HG03565 (cell line): ENCODE measurements at regions not wholly inside any gene's neighbourhood (a gene's known extent, or its start where the extent isn't known, plus 50 kb on each side); places are given as distances from the start of the nearest gene placed in this dataset.
A peak's percentile ranks its signal among the peaks of the same experiment; 100 is the strongest.
"Not testable (repeated sequence)": the region's sequence is repeated elsewhere in the genome, so short reads cannot be mapped to it uniquely, and the experiment has no call there.

Experiments
- ATAC-seq: cut with Tn5 transposase; IDR thresholded peaks from one replicate; pipeline ENCODE4 v1.9.1; 2021; ENCODE audit warnings: mild to moderate bottlenecking, moderate library complexity; ENCODE audit not compliant: unreplicated experiment

- no peak for ATAC-seq
These were observed 87.7 kb downstream of the IYD start for GRCh38 chr6:150456466-150456865.

GRCh38 chr6:150456902-150457643 is 88.3 kb downstream of the IYD start:
- ATAC-seq: no peak

- no peak for ATAC-seq
These were observed 89.8 kb downstream of the IYD start for GRCh38 chr6:150458579-150458978.

GRCh38 chr6:150463852-150464251 is 95.0 kb downstream of the IYD start:
- no peak for ATAC-seq

DNA sequence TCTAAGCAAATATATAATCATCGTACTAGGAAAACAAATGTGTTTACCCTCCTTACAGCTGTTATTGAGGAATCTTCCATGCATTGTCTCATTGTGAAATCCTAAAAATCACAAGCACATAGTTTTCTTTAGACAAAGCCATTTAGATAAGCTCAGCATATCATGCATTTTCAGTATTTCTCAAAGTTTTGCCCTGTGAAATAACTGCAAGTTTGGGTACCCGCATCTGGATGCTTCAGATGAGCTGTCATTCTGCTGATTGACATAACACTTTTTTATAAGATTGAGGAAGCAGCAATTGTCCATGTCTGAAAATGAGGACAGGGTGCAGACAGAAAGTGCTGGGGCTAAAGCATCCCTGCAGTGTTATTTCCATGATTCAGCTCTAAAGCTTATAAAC is 96.2 kb downstream of the IYD start:
- ATAC-seq: no peak

GRCh38 chr6:150465610-150466009 is 96.8 kb downstream of the IYD start:
- ATAC-seq: no peak

GRCh38 chr6:150466196-150466595 is 97.4 kb downstream of the IYD start:
- no peak for ATAC-seq

- no peak for ATAC-seq
These were observed 101.3 kb downstream of the IYD start for GRCh38 chr6:150470131-150470530.

DNA sequence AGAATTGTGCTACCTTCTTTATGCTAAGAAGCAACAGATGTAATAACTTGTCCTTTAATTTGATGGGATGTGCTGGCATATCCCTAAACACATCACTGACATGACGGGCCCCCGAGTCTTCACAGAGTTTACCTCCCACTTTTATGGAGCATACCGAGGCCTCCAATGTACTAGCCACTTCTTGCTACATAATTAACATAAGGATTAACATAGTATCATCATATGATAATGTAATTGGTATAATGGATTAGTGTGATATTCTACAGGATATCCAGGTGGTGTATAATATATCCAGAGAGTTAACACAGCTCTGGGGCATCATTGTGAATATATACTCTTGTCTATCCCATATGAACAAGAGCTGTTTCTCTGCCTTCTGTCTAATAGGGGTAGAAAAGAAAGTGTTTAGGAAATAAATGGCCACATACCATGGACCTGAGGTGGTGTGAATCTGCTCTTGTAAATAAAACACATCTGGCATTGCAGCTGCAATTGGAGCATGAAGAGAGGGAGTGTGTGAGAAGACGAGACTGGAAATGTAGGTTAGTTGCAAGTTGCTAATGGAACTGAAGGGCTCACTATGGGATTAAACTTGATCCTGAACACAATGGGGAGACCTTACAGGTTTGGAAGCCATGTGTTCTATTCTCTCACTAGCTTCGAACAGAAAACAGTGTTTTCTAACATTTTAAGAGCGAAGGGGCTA is 102.3 kb downstream of the IYD start:
- no peak for ATAC-seq

GRCh38 chr6:150478656-150479545 is 110.1 kb downstream of the IYD start:
- ATAC-seq: no peak

DNA sequence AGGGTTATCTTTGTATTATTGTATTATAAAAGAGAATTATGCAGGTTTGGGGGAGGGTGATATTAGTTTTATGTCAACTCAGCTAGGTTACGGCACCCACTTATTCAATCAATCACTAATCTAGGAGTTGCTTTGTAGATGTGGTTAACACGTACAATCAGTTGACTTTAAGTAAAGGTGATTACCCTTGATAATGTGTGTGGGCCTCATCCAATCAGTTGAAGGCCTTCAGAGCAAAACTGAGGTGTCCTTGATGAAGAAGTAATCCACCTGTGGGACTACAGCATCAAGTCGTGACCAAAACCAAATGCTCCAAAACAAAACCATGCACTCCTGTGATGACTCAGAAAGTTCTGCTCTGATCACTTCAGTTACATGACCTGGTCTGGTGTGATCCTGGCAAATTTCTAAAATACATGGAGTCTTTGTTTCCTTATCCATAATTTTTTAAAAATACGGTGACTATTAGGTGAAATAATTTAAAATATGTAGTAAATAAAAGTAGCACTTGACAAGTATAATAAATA is 114.1 kb downstream of the IYD start:
- ATAC-seq: no peak

DNA sequence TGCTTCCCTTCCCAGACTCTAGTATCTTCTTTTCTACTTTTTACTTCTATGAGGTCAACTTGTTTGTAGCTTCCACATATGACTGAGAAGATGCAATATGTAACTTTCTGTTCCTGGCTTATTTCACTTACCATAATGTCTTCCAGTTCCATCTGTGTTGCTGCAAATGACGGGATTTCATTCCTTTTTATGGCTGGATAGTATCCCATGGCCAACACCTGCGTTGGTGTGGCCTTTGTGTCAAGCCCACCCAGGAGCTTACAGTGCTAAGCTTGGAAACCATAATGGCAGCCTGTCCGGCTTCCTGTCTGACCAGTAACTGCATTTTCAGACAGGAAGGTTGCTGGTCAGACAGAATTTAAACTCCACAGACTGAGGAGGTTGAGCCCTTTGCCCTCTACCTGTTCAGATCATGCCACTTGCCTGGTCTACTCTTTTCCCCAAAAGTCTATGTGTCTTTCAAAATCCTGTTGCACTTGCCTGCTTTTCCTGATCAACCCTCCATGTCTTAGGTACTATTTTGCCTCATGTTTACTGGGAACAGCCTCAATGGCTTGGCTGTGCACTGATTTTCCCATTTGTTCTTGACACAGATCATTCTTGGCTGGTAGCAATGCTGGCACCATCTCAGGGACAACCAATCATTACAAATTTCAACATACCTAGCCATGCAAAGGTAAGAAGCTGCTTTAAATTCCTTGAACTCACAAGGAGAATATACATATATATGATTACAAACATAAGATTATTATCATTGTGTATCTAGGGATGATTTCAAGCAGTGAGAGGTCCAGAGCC is 114.3 kb upstream of the PLEKHG1 start:
- ATAC-seq: no peak

- ATAC-seq: no peak
These were observed 113.6 kb upstream of the PLEKHG1 start for GRCh38 chr6:150486048-150486447.

GRCh38 chr6:150490586-150490985 is 109.1 kb upstream of the PLEKHG1 start:
- no peak for ATAC-seq

DNA sequence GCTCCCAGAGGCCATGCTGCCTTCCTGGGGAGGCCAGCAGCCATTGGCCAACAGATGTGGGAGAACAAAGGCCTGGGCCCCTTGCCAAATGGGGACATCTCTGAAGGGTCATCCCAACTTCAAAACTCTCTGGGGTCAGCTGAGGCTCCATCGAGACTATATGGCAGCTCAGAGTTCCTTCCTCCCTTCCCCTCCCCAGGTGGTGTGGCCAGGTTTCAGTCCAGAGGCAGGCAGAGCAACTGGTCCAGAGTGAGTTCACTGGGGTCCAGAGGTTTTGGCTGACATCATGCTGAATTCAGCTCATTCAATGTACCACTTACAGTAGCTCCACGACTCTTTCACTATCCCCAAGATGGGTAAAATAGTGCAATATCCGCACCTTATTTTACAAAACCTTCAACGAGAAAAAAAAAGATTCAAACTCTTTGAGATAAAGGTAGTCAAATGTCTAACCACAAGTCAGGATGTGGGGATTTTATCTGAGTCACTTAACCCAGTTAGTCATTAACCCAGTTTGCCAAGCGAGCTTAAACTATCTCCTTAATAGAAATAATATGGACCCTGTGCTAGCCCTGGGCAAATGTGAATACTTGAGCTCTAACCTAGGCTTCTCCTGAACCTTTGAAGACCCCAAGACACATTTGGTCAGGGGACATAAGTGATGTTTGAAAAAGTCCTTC is 108.4 kb upstream of the PLEKHG1 start:
- peak; percentile 83 for ATAC-seq

- no peak for ATAC-seq
These were observed 107.9 kb upstream of the PLEKHG1 start for GRCh38 chr6:150491811-150492172.

DNA sequence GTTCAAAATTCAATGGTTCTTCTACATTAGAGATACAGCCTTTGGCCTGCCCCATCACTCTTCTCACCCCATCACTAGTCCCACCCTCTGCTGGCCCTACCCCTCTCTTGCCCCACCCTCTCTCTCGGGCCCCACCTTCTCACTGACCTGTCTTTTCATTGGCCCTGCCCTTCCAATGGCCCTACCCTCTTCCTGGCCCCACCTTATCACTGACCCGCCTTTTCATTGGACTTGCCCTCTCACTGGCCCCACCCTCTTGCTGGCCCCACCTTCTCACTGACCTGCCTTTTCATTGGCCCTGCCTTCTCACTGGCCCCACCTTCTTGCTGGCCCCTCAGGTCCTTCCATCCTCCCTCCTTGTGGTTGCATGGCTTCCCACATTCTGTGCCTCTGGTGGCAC is 107.2 kb upstream of the PLEKHG1 start:
- ATAC-seq: no peak

- no peak for ATAC-seq
These were observed 106.7 kb upstream of the PLEKHG1 start for GRCh38 chr6:150492941-150493340.

- not testable (repeated sequence) for ATAC-seq
These were observed 106.1 kb upstream of the PLEKHG1 start for GRCh38 chr6:150493552-150493951.

DNA sequence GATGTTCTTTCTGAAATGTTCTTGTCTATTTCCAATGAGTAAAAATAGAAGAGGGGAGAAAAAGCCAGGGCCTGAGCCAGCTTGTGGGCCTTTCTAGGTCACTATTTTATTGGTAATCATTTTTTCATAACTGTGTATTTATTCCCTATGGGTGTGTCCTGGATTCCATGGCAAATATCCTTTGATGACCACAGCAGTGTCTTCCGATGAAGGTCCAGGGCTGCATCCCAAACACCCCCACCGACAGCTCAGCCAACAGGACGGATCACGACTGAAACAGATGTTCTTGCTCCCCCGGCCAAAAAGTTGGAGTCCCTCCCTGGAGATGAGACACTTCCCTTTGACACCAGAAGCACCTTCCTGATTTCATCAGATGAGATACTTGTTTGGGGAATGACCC is 105.4 kb upstream of the PLEKHG1 start:
- no peak for ATAC-seq
